ENCODE measurements at regions not wholly inside any gene's neighbourhood (a gene's known extent, or its start where the extent isn't known, plus 50 kb on each side); places are given as distances from the start of the nearest gene placed in this dataset.

GRCh38 chrX:39957816-39958566 lies 139.8 kb downstream of the BCOR start:
- no peak for TF ChIP-seq CTCF (IDR thresholded peaks at IDR 0.05)
- no peak for TF ChIP-seq POLR2A (IDR thresholded peaks at IDR 0.05)
- no peak for TF ChIP-seq POLR2AphosphoS5 (IDR thresholded peaks at IDR 0.05)
